GM23338 (cell line): ENCODE measurements at regions not wholly inside any gene's neighbourhood (a gene's known extent, or its start where the extent isn't known, plus 50 kb on each side); places are given as distances from the start of the nearest gene placed in this dataset.

Experiments used
- ATAC-seq: fragments of 200-7000 bp; cut with Tn5 transposase; 3 replicates; pipeline ENCODE4 v1.9.1; 2020
- DNase-seq: peaks from one replicate; pipeline ENCODE4 v3.0.0-alpha.2; 2015; ENCODE audit warnings: low spot score
- H2AFZ ChIP-seq: fragments of 200-600 bp; sonication (generic); 2 replicates; pipeline ENCODE4 v1.8.0; 2016; ENCODE audit warnings: antibody characterized with exemption, mild to moderate bottlenecking, moderate library complexity
- H3F3A ChIP-seq: fragments of 200-600 bp; sonication (generic); replicated peaks from 2 replicates; pipeline ENCODE4 v1.8.0; 2017; ENCODE audit warnings: antibody characterized with exemption, mixed run types, low read depth
- H3K27ac ChIP-seq: fragments of 200-600 bp; sonication (generic); 2 replicates; pipeline ENCODE4 v1.6.1; 2016; ENCODE audit warnings: low read depth
- H3K27me3 ChIP-seq: fragments of 200-600 bp; sonication (generic); 2 replicates; pipeline ENCODE4 v1.8.0; 2016; ENCODE audit warnings: mild to moderate bottlenecking, mixed run types, moderate library complexity; ENCODE audit not compliant: insufficient read depth
- H3K36me3 ChIP-seq: fragments of 200-600 bp; sonication (generic); 2 replicates; pipeline ENCODE4 v1.8.0; 2016; ENCODE audit warnings: mild to moderate bottlenecking; ENCODE audit not compliant: insufficient read depth
- H3K4me1 ChIP-seq: fragments of 200-600 bp; sonication (generic); 2 replicates; pipeline ENCODE4 v1.8.0; 2016; ENCODE audit warnings: mild to moderate bottlenecking, moderate library complexity; ENCODE audit not compliant: insufficient read depth
- H3K4me2 ChIP-seq: fragments of 200-600 bp; sonication (generic); 2 replicates; pipeline ENCODE4 v1.7.1; 2017; ENCODE audit warnings: mixed run types
- H3K4me3 ChIP-seq: fragments of 200-600 bp; sonication (generic); 2 replicates; pipeline ENCODE4 v1.6.1; 2016; ENCODE audit warnings: mixed run types
- H3K79me2 ChIP-seq: fragments of 200-600 bp; sonication (generic); replicated peaks from 2 replicates; pipeline ENCODE4 v1.8.0; 2017; ENCODE audit warnings: mild to moderate bottlenecking; ENCODE audit not compliant: insufficient read depth
- H3K9me2 ChIP-seq: fragments of 200-600 bp; sonication (generic); 2 replicates; pipeline ENCODE4 v1.8.0; 2017; ENCODE audit not compliant: insufficient read depth
- H4K20me1 ChIP-seq: fragments of 200-600 bp; sonication (generic); replicated peaks from 2 replicates; pipeline ENCODE4 v1.8.0; 2017; ENCODE audit warnings: mild to moderate bottlenecking; ENCODE audit not compliant: insufficient read depth
- H3K27ac Mint-ChIP-seq: 2 replicates; pipeline ENCODE4 v1.8.0; 2020; ENCODE audit warnings: inconsistent platforms, mild to moderate bottlenecking, moderate library complexity, mixed read lengths
- H3K27me3 Mint-ChIP-seq: 3 replicates; pipeline ENCODE4 v1.8.0; 2022; ENCODE audit warnings: low read depth, mild to moderate bottlenecking, moderate library complexity, mixed read lengths, inconsistent platforms; ENCODE audit not compliant: insufficient read depth, poor library complexity
- H3K36me3 Mint-ChIP-seq: 3 replicates; pipeline ENCODE4 v1.8.0; 2021; ENCODE audit warnings: low read depth, mild to moderate bottlenecking, inconsistent platforms, moderate library complexity, mixed read lengths
- H3K4me1 Mint-ChIP-seq: 3 replicates; pipeline ENCODE4 v1.8.0; 2020; ENCODE audit warnings: mild to moderate bottlenecking, inconsistent platforms, mixed read lengths
- H3K4me3 Mint-ChIP-seq: 3 replicates; pipeline ENCODE4 v1.8.0; 2021; ENCODE audit warnings: moderate library complexity, mild to moderate bottlenecking, inconsistent platforms, mixed read lengths
- H3K9me3 Mint-ChIP-seq: 3 replicates; pipeline ENCODE4 v1.8.0; 2020; ENCODE audit warnings: moderate library complexity, mild to moderate bottlenecking, inconsistent platforms, mixed read lengths
- CREB1 ChIP-seq: fragments of 250-450 bp; sonication (Bioruptor Pico); IDR thresholded peaks from 2 replicates; pipeline ENCODE4 v1.5.0; 2020; ENCODE audit warnings: low read depth, mild to moderate bottlenecking, moderate library complexity
- CTCF ChIP-seq, 2 experiments: fragments of 200-600 bp in 1 of 2; sonication (generic) in 1 of 2; conservative IDR thresholded peaks; 2 replicates each; pipeline versions ENCODE4 v1.5.1 to v1.6.1; 2016 to 2017; ENCODE audit warnings: antibody characterized with exemption in 2 of 2, low read depth in 2 of 2, mild to moderate bottlenecking in 2 of 2, moderate library complexity in 1 of 2
- ETS1 ChIP-seq: IDR thresholded peaks from 2 replicates; pipeline ENCODE4 v1.6.1; 2016; ENCODE audit warnings: antibody characterized with exemption
- EZH2 ChIP-seq: fragments of 200-600 bp; sonication (generic); IDR thresholded peaks from one replicate; pipeline ENCODE4 v1.8.0; 2017; ENCODE audit warnings: antibody characterized with exemption, mild to moderate bottlenecking, low read depth; ENCODE audit not compliant: unreplicated experiment
- EZH2phosphoT487 ChIP-seq: fragments of 200-600 bp; sonication (generic); IDR thresholded peaks from one replicate; pipeline ENCODE4 v1.8.1; 2018; ENCODE audit warnings: antibody characterized with exemption; ENCODE audit not compliant: unreplicated experiment
- JUNB ChIP-seq: IDR thresholded peaks from one replicate; pipeline ENCODE4 v1.6.1; 2016; ENCODE audit warnings: antibody characterized with exemption; ENCODE audit not compliant: unreplicated experiment
- NANOG ChIP-seq: IDR thresholded peaks from 2 replicates; pipeline ENCODE4 v1.6.1; 2016; ENCODE audit warnings: antibody characterized with exemption, borderline replicate concordance
- REST ChIP-seq: IDR thresholded peaks from one replicate; pipeline ENCODE4 v1.6.1; 2018; ENCODE audit warnings: antibody characterized with exemption; ENCODE audit not compliant: unreplicated experiment
- STAT1 ChIP-seq: IDR thresholded peaks from one replicate; pipeline ENCODE4 v1.6.1; 2016; ENCODE audit warnings: antibody characterized with exemption; ENCODE audit not compliant: unreplicated experiment
- ZNF114 ChIP-seq: fragments of 250-450 bp; sonication (Bioruptor Pico); IDR thresholded peaks from 2 replicates; pipeline ENCODE4 v1.5.0; 2020; ENCODE audit warnings: mild to moderate bottlenecking, moderate library complexity
- ZNF331 ChIP-seq: fragments of 250-450 bp; sonication (Bioruptor Pico); IDR thresholded peaks from 2 replicates; pipeline ENCODE4 v1.5.0; 2020; ENCODE audit warnings: low read depth, mild to moderate bottlenecking, moderate library complexity

GRCh38 chr2:122114421-122114820 is 359.0 kb downstream of the TSN start (continued):
- no peak for TF ChIP-seq ETS1
- TF ChIP-seq STAT1, result no peak
- no peak for TF ChIP-seq EZH2
- no peak for TF ChIP-seq CTCF (conservative IDR thresholded peaks at IDR 0.05; ENCODE audit: low read depth in 2 of 2)
- no peak for TF ChIP-seq CREB1 (CRISPR knock-in tag)
- TF ChIP-seq ZNF114 (CRISPR knock-in tag), result no peak

GRCh38 chr2:122117371-122117770 is 361.9 kb downstream of the TSN start:
- ATAC-seq, result no peak
- no peak for DNase-seq
- Histone ChIP-seq H3F3A (no peaks in the 10 kb centered on the region), H3K79me2 (no peaks in the 10 kb centered on the region), H3K36me3 (no peaks in the 10 kb centered on the region), H3K27ac (no peak overlapping the region), H3K4me3 (no peak overlapping the region), H2AFZ (no peak overlapping the region), H4K20me1 (no peaks in the 10 kb centered on the region), H3K4me1 (no peaks in the 10 kb centered on the region), H3K27me3 (no peaks in the 10 kb centered on the region), H3K9me2 (no peaks in the 10 kb centered on the region; the same call in 1 of the 2 replicates), H3K4me2 (no peak overlapping the region)
- H3K4me1 Mint-ChIP-seq, result peaks cover 4% of the 10 kb centered on the region; the same call in 2 of the 3 replicates
- no peaks in the 10 kb centered on the region for H3K27me3 Mint-ChIP-seq
- H3K36me3 Mint-ChIP-seq, result no peaks in the 10 kb centered on the region
- H3K27ac Mint-ChIP-seq, result no peak overlapping the region
- H3K9me3 Mint-ChIP-seq, result peaks cover 17% of the 10 kb centered on the region
- H3K4me3 Mint-ChIP-seq, result no peak overlapping the region
- TF ChIP-seq NANOG (no peak), EZH2 (no peak), STAT1 (no peak), JUNB (no peak), ZNF331 (CRISPR knock-in tag) (no peak), ETS1 (no peak), CREB1 (CRISPR knock-in tag) (no peak), EZH2phosphoT487 (no peak), REST (no peak)
